Smooth muscle cell (in vitro differentiated cells): ENCODE measurements at regions not wholly inside any gene's neighbourhood (a gene's known extent, or its start where the extent isn't known, plus 50 kb on each side); places are given as distances from the start of the nearest gene placed in this dataset.

ENCODE experiments used
- DNase-seq: peaks from one replicate; lab custom pipeline; 2025; ENCODE audit not compliant: unreplicated experiment; lab: John Stamatoyannopoulos, UW
- H2AFZ ChIP-seq: fragments of 200-600 bp; sonication (generic); 2 replicates; pipeline ENCODE4 v1.6.0; 2016; ENCODE audit warnings: antibody characterized with exemption, low read depth, mild to moderate bottlenecking
- H3F3A ChIP-seq: fragments of 200-600 bp; sonication (generic); 2 replicates; pipeline ENCODE4 v1.6.0; 2017; ENCODE audit warnings: antibody characterized with exemption, low read depth
- H3K27ac ChIP-seq: fragments of 200-600 bp; sonication (generic); 2 replicates; pipeline ENCODE4 v1.5.1; 2016; ENCODE audit warnings: low read depth, mild to moderate bottlenecking
- H3K27me3 ChIP-seq: fragments of 200-600 bp; sonication (generic); 2 replicates; pipeline ENCODE4 v1.6.1; 2016; ENCODE audit warnings: low read depth, mild to moderate bottlenecking
- H3K36me3 ChIP-seq: fragments of 200-600 bp; sonication (generic); 2 replicates; pipeline ENCODE4 v1.5.1; 2016; ENCODE audit warnings: low read depth
- H3K4me1 ChIP-seq: fragments of 200-600 bp; sonication (generic); 2 replicates; pipeline ENCODE4 v1.5.1; 2016; ENCODE audit warnings: low read depth
- H3K4me2 ChIP-seq: fragments of 200-600 bp; sonication (generic); 2 replicates; pipeline ENCODE4 v1.6.0; 2016; ENCODE audit warnings: mild to moderate bottlenecking
- H3K4me3 ChIP-seq: fragments of 200-600 bp; sonication (generic); 2 replicates; pipeline ENCODE4 v1.5.1; 2016; ENCODE audit warnings: mild to moderate bottlenecking
- H3K79me2 ChIP-seq: fragments of 200-600 bp; sonication (generic); 2 replicates; pipeline ENCODE4 v1.6.0; 2016; ENCODE audit warnings: low read depth, mild to moderate bottlenecking
- H3K9ac ChIP-seq: fragments of 200-600 bp; sonication (generic); 2 replicates; pipeline ENCODE4 v1.6.0; 2016; ENCODE audit warnings: low read depth
- H3K9me3 ChIP-seq: fragments of 200-600 bp; sonication (generic); replicated peaks from 2 replicates; pipeline ENCODE4 v1.5.1; 2016; ENCODE audit warnings: low read depth
- H4K20me1 ChIP-seq: fragments of 200-600 bp; sonication (generic); 2 replicates; pipeline ENCODE4 v1.6.0; 2016; ENCODE audit warnings: low read depth
- WGBS: methylation state at CpG from one replicate; pipeline ENCODE4 v1.1.7; 2016; ENCODE audit warnings: low lambda C conversion rate; 5-methylcytosine and 5-hydroxymethylcytosine counted together
- TF ChIP-seq, protein P1 (sequence below): fragments of 200-600 bp; sonication (generic); IDR thresholded peaks from 2 replicates; pipeline ENCODE4 v1.5.1; 2017; ENCODE audit warnings: borderline replicate concordance, mild to moderate bottlenecking, antibody characterized with exemption; ENCODE audit not compliant: insufficient read depth, poor library complexity, severe bottlenecking

DNA sequence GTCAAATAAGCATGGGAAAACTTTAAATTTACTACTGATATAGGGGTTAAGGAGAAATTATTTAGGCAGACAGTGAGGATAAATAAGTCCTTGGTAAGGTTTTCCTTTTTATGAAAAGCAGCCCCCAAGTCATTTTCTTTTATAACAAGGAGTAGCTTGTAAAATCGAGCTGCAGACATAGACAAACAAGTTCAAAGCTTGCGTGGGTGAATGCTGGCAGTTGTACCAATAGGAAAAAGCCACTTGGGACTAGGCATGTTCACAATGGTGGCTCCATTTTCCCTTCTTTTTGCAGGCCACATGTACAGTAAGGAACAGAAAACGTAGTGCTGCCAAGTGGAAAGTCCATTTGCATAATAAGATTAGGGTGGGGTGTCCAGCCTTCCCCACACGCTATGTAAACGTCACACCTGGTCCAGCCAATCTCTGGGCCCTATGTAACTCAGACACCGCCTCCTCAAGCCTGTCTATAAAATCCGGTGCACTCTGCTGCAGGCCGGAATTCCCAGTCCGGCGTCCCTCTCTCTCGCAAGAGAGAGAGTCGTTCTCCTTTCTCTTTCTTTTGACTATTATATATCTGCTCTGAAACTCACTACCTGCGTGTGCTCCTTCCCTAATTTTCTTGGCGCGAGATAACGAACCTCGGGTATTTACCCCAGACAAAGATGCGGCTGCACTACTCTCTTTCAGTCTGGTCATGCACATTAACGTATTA, 217.1 kb upstream of the MAN1A1 start:
- no peak for DNase-seq
- H3K9me3 ChIP-seq = no peaks in the 10 kb centered on the region
- H3K27ac ChIP-seq = no peak overlapping the region
- no peaks in the 10 kb centered on the region for H3K36me3 ChIP-seq
- H3K79me2 ChIP-seq = no peaks in the 10 kb centered on the region
- WGBS = 95% methylated on average over 19 of the region's 19 CpGs
- no peak overlapping the region for H3K4me3 ChIP-seq
- no peak overlapping the region for H3K9ac ChIP-seq
- no peaks in the 10 kb centered on the region for H3K4me1 ChIP-seq
- no peaks in the 10 kb centered on the region for H4K20me1 ChIP-seq
- no peak overlapping the region for H2AFZ ChIP-seq
- H3K27me3 ChIP-seq = no peaks in the 10 kb centered on the region
- H3F3A ChIP-seq = no peaks in the 10 kb centered on the region
- H3K4me2 ChIP-seq = no peak overlapping the region
- TF ChIP-seq, protein P1, sequence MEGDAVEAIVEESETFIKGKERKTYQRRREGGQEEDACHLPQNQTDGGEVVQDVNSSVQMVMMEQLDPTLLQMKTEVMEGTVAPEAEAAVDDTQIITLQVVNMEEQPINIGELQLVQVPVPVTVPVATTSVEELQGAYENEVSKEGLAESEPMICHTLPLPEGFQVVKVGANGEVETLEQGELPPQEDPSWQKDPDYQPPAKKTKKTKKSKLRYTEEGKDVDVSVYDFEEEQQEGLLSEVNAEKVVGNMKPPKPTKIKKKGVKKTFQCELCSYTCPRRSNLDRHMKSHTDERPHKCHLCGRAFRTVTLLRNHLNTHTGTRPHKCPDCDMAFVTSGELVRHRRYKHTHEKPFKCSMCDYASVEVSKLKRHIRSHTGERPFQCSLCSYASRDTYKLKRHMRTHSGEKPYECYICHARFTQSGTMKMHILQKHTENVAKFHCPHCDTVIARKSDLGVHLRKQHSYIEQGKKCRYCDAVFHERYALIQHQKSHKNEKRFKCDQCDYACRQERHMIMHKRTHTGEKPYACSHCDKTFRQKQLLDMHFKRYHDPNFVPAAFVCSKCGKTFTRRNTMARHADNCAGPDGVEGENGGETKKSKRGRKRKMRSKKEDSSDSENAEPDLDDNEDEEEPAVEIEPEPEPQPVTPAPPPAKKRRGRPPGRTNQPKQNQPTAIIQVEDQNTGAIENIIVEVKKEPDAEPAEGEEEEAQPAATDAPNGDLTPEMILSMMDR = no peak

DNA sequence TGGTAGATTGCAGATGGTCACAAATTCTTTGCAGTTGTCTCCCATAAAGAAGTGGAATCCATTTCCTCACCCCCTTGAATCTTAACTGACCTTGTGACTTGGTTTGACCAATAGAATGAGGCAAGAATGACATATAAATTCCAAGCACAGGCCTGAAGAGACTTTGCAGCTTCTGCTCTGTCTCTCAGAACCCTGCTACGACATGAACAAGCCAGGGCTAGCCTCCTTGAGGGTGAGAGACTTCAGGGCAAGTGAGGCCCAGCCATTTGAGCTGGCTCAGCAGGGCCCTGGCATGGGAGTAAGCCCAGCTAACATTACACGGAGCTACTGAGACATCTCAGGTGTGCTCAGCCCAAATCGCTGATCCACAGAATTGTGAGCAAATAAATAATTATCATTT, 216.3 kb upstream of the MAN1A1 start:
- Histone ChIP-seq H3K4me3 (no peak overlapping the region), H3F3A (no peaks in the 10 kb centered on the region), H3K9ac (no peak overlapping the region), H3K4me1 (no peaks in the 10 kb centered on the region), H3K36me3 (no peaks in the 10 kb centered on the region), H4K20me1 (no peaks in the 10 kb centered on the region), H3K4me2 (no peak overlapping the region), H3K9me3 (no peaks in the 10 kb centered on the region), H3K27ac (no peak overlapping the region), H3K79me2 (no peaks in the 10 kb centered on the region), H2AFZ (peak overlapping the region; percentile 36), H3K27me3 (no peaks in the 10 kb centered on the region)
- DNase-seq = no peak
- WGBS = 85% methylated on average over 3 of the region's 3 CpGs
- TF ChIP-seq, protein P1 = no peak

DNA sequence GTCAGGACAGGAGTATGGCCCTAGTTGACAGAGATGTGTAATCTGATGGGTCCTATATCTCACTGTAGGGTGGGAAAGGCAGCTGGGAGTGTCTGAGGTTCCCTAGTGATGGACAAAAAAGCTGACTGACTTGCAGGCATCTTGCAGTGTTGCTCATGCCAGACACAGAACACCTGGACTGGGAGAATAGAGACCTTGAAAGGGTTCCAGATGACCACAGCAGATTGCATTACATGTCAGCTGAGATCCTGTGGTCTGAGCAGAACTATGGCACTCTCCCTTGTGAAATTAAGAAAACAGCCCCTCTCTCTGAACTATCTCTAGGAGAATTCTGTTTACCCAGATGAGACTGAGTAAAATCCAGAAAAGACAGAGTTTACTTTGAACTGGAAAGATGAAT, 212.6 kb upstream of the MAN1A1 start:
- Histone ChIP-seq H3K4me3 (no peak overlapping the region), H3K4me2 (no peak overlapping the region), H4K20me1 (no peaks in the 10 kb centered on the region), H3K9me3 (no peaks in the 10 kb centered on the region), H3F3A (no peaks in the 10 kb centered on the region), H3K27me3 (no peaks in the 10 kb centered on the region), H3K79me2 (no peaks in the 10 kb centered on the region), H2AFZ (no peak overlapping the region), H3K9ac (no peak overlapping the region), H3K4me1 (no peaks in the 10 kb centered on the region), H3K36me3 (no peaks in the 10 kb centered on the region), H3K27ac (no peak overlapping the region)
- DNase-seq = no peak
- TF ChIP-seq, protein P1 = no peak

DNA sequence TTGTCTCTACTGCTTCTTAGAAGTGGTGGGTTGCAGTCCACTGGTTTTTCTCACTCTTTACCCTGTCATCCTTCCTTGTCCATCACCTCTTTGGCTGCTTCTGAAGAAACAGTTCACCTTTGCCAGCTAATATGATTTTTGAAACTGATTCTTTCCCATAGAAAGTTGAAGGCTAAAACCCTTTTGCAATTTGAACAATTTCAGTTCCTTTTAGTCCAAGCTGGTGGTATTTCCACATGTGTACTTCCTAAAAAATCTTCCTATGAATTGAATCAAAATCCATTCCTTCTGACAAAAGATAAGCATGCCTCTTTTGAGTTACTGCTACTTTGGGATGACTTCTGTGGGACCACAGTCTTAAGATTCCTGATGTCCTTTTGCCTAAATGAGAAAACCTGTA, 210.0 kb upstream of the MAN1A1 start:
- no peak overlapping the region for H3K27ac ChIP-seq
- no peaks in the 10 kb centered on the region for H3K79me2 ChIP-seq
- H3K36me3 ChIP-seq = no peaks in the 10 kb centered on the region
- no peaks in the 10 kb centered on the region for H4K20me1 ChIP-seq
- no peak overlapping the region for H3K9ac ChIP-seq
- H3K27me3 ChIP-seq = no peaks in the 10 kb centered on the region
- H2AFZ ChIP-seq = no peak overlapping the region
- no peaks in the 10 kb centered on the region for H3F3A ChIP-seq
- H3K4me3 ChIP-seq = no peak overlapping the region
- no peak for DNase-seq
- no peaks in the 10 kb centered on the region for H3K4me1 ChIP-seq
- H3K4me2 ChIP-seq = no peak overlapping the region
- H3K9me3 ChIP-seq = no peaks in the 10 kb centered on the region
- TF ChIP-seq, protein P1 = no peak
